ENCODE measurements at regions not wholly inside any gene's neighbourhood (a gene's known extent, or its start where the extent isn't known, plus 50 kb on each side); places are given as distances from the start of the nearest gene placed in this dataset.

DNA sequence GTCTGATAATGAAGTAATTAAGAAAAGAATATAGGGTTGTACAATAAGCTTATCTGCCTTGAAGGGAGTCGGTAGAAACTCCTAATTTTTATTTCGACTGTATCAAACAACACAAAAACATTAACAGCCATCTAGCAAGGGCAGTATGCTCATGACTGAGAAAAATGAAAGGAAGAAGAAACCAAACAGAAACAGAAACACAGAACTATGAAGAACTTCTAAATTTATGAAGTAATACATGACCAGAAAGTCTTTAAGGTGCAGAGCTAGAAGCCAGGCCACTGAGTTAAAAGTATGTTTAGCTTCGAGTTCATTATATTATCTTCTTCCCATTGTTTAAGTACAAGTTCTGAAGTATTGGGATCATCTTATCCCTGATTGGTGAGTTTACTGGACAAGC, 367.3 kb upstream of the C9orf72 start:
- H3K27me3 Mint-ChIP-seq (ENCODE audit: insufficient read depth, unreplicated experiment) = no peaks in the 10 kb centered on the region
- H3K4me3 Mint-ChIP-seq (ENCODE audit: unreplicated experiment) = no peak overlapping the region
- Histone ChIP-seq H3K4me3 (ENCODE audit: low read depth, low read length) (no peak overlapping the region), H3K36me3 (ENCODE audit: control insufficient read depth, insufficient read depth, low read length) (no peaks in the 10 kb centered on the region), H3K4me1 (no peaks in the 10 kb centered on the region), H3K9me3 (no peaks in the 10 kb centered on the region), H3K27me3 (replicated peaks; ENCODE audit: control insufficient read depth, insufficient read depth, low read length) (no peaks in the 10 kb centered on the region)
- CTCF ChIA-PET = no interaction called here
- intact Hi-C loops (cut with micrococcal nuclease; ENCODE audit: unreplicated experiment) = no loop called here
- no peaks in the 10 kb centered on the region for H3K36me3 Mint-ChIP-seq (ENCODE audit: insufficient read depth, unreplicated experiment)
- DNase-seq = no peak
- TF ChIP-seq, protein P1, sequence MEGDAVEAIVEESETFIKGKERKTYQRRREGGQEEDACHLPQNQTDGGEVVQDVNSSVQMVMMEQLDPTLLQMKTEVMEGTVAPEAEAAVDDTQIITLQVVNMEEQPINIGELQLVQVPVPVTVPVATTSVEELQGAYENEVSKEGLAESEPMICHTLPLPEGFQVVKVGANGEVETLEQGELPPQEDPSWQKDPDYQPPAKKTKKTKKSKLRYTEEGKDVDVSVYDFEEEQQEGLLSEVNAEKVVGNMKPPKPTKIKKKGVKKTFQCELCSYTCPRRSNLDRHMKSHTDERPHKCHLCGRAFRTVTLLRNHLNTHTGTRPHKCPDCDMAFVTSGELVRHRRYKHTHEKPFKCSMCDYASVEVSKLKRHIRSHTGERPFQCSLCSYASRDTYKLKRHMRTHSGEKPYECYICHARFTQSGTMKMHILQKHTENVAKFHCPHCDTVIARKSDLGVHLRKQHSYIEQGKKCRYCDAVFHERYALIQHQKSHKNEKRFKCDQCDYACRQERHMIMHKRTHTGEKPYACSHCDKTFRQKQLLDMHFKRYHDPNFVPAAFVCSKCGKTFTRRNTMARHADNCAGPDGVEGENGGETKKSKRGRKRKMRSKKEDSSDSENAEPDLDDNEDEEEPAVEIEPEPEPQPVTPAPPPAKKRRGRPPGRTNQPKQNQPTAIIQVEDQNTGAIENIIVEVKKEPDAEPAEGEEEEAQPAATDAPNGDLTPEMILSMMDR (IDR thresholded peaks at IDR 0.05; ENCODE audit: insufficient read depth in 1 of 2, low read depth in 1 of 2, low read length in 1 of 2, severe bottlenecking in 1 of 2, unreplicated experiment in 1 of 2) = no peak
- H3K9me3 Mint-ChIP-seq (ENCODE audit: unreplicated experiment) = no peaks in the 10 kb centered on the region
- no TSS peak for BruUV-seq (replicated peaks)
- POLR2A ChIA-PET = no interaction called here
- no peak overlapping the region for H3K27ac Mint-ChIP-seq (ENCODE audit: unreplicated experiment)
- no peaks in the 10 kb centered on the region for H3K4me1 Mint-ChIP-seq (ENCODE audit: low read depth, unreplicated experiment)

DNA sequence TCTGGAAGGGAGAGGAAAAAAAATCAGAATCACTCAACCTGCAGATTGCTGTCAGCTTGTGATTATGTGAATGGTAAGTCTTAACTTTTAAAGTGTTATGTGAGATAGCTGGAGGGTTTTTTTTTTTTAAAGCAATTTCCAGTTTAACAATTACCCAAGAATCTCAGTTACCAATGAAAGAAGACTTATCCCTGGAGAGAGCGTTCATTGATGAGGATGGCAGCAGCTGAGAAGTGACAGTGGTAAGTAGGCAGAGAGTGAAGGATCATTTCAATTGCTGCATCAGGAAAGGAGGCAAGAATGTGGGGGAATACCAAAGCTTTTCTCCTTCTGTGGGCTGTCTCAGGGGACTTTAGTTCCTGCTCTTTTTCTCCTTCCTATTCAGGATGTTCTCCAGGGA, 370.2 kb upstream of the C9orf72 start:
- POLR2A ChIA-PET = no interaction called here
- DNase-seq = no peak
- Histone ChIP-seq H3K4me3 (ENCODE audit: low read depth, low read length) (no peak overlapping the region), H3K9me3 (no peaks in the 10 kb centered on the region), H3K36me3 (ENCODE audit: control insufficient read depth, insufficient read depth, low read length) (no peaks in the 10 kb centered on the region), H3K4me1 (no peaks in the 10 kb centered on the region), H3K27me3 (replicated peaks; ENCODE audit: control insufficient read depth, insufficient read depth, low read length) (no peaks in the 10 kb centered on the region)
- TF ChIP-seq, protein P1 (IDR thresholded peaks at IDR 0.05; ENCODE audit: insufficient read depth in 1 of 2, low read depth in 1 of 2, low read length in 1 of 2, severe bottlenecking in 1 of 2, unreplicated experiment in 1 of 2) = no peak
- Mint-ChIP-seq H3K36me3 (ENCODE audit: insufficient read depth, unreplicated experiment) (no peaks in the 10 kb centered on the region), H3K9me3 (ENCODE audit: unreplicated experiment) (no peaks in the 10 kb centered on the region), H3K4me3 (ENCODE audit: unreplicated experiment) (no peak overlapping the region), H3K27ac (ENCODE audit: unreplicated experiment) (no peak overlapping the region), H3K27me3 (ENCODE audit: insufficient read depth, unreplicated experiment) (no peaks in the 10 kb centered on the region), H3K4me1 (ENCODE audit: low read depth, unreplicated experiment) (no peaks in the 10 kb centered on the region)
- CTCF ChIA-PET = no interaction called here
- BruUV-seq (replicated peaks) = no TSS peak
- intact Hi-C loops (cut with micrococcal nuclease; ENCODE audit: unreplicated experiment) = no loop called here

GRCh38 chr9:27945386-27945785, 372.1 kb upstream of the C9orf72 start:
- Mint-ChIP-seq H3K4me3 (ENCODE audit: unreplicated experiment) (no peak overlapping the region), H3K36me3 (ENCODE audit: insufficient read depth, unreplicated experiment) (no peaks in the 10 kb centered on the region), H3K27me3 (ENCODE audit: insufficient read depth, unreplicated experiment) (no peaks in the 10 kb centered on the region), H3K27ac (ENCODE audit: unreplicated experiment) (no peak overlapping the region), H3K4me1 (ENCODE audit: low read depth, unreplicated experiment) (no peaks in the 10 kb centered on the region), H3K9me3 (ENCODE audit: unreplicated experiment) (no peaks in the 10 kb centered on the region)
- Histone ChIP-seq H3K9me3 (no peaks in the 10 kb centered on the region), H3K27me3 (replicated peaks; ENCODE audit: control insufficient read depth, insufficient read depth, low read length) (no peaks in the 10 kb centered on the region), H3K36me3 (ENCODE audit: control insufficient read depth, insufficient read depth, low read length) (no peaks in the 10 kb centered on the region), H3K4me3 (ENCODE audit: low read depth, low read length) (no peak overlapping the region), H3K4me1 (no peaks in the 10 kb centered on the region)
- BruUV-seq (replicated peaks) = no TSS peak
- CTCF ChIA-PET = no interaction called here
- TF ChIP-seq, protein P1 (IDR thresholded peaks at IDR 0.05; ENCODE audit: insufficient read depth in 1 of 2, low read depth in 1 of 2, low read length in 1 of 2, severe bottlenecking in 1 of 2, unreplicated experiment in 1 of 2) = no peak
- intact Hi-C loops (cut with micrococcal nuclease; ENCODE audit: unreplicated experiment) = no loop called here
- POLR2A ChIA-PET = no interaction called here
- no peak for DNase-seq
